Mesenchymal stem cell (in vitro differentiated cells and primary cell): ENCODE measurements at regions not wholly inside any gene's neighbourhood (a gene's known extent, or its start where the extent isn't known, plus 50 kb on each side); places are given as distances from the start of the nearest gene placed in this dataset.
"Not testable (repeated sequence)": the region's sequence is repeated elsewhere in the genome, so short reads cannot be mapped to it uniquely, and the experiment has no call there.

Experiments used
- DNase-seq: peaks from one replicate; pipeline ENCODE4 v3.0.0-alpha.2; 2013
- H2AFZ ChIP-seq: one replicate; pipeline ENCODE4 v1.6.1; 2013; ENCODE audit warnings: low read depth, mild to moderate bottlenecking, control low read depth, inconsistent platforms, low read length, moderate library complexity
- H2AK5ac ChIP-seq: 2 replicates; pipeline ENCODE4 v1.6.1; 2013; ENCODE audit warnings: low read length, moderate library complexity, mild to moderate bottlenecking, inconsistent platforms; ENCODE audit not compliant: severe bottlenecking
- H2BK120ac ChIP-seq: one replicate; pipeline ENCODE4 v1.6.1; 2013; ENCODE audit warnings: low read depth, mild to moderate bottlenecking, inconsistent platforms, low read length, moderate library complexity
- H2BK12ac ChIP-seq, 2 experiments: one replicate each; pipeline ENCODE4 v1.6.1; 2013; ENCODE audit warnings: inconsistent platforms in 2 of 2, low read length in 2 of 2, mild to moderate bottlenecking in 2 of 2, moderate library complexity in 2 of 2, control low read depth in 1 of 2
- H2BK15ac ChIP-seq: one replicate; pipeline ENCODE4 v1.6.1; 2013; ENCODE audit warnings: mild to moderate bottlenecking, low read depth, inconsistent platforms; ENCODE audit not compliant: poor library complexity, severe bottlenecking
- H2BK5ac ChIP-seq: 2 replicates; pipeline ENCODE4 v1.6.1; 2013; ENCODE audit warnings: low read depth, mild to moderate bottlenecking, low read length, control low read depth, inconsistent platforms; ENCODE audit not compliant: poor library complexity, severe bottlenecking
- H3K14ac ChIP-seq, 2 experiments: one replicate each; pipeline ENCODE4 v1.6.1; 2013; ENCODE audit warnings: inconsistent platforms in 2 of 2, low read length in 2 of 2, control low read depth in 1 of 2, mild to moderate bottlenecking in 1 of 2, moderate library complexity in 1 of 2
- H3K18ac ChIP-seq, 2 experiments: one replicate each; pipeline ENCODE4 v1.6.1; 2013; ENCODE audit warnings: inconsistent platforms in 2 of 2, low read length in 2 of 2, control low read depth in 1 of 2, low read depth in 1 of 2, mild to moderate bottlenecking in 1 of 2
- H3K23ac ChIP-seq, 2 experiments: one replicate each; pipeline ENCODE4 v1.6.1; 2013; ENCODE audit warnings: inconsistent platforms in 2 of 2, low read length in 2 of 2, mild to moderate bottlenecking in 2 of 2, moderate library complexity in 2 of 2, control low read depth in 1 of 2
- H3K27ac ChIP-seq: 2 replicates; pipeline ENCODE4 v1.5.1; 2013; ENCODE audit warnings: mild to moderate bottlenecking, moderate library complexity, low read length, control low read depth, inconsistent platforms; ENCODE audit not compliant: poor library complexity, severe bottlenecking
- H3K27me3 ChIP-seq, 2 experiments: 2 replicates each; pipeline versions ENCODE4 v1.6.1 to v1.7.0; 2013; ENCODE audit warnings: low read length in 2 of 2, mild to moderate bottlenecking in 2 of 2, moderate library complexity in 2 of 2, control low read depth in 1 of 2, inconsistent platforms in 1 of 2; ENCODE audit not compliant: control insufficient read depth in 1 of 2, insufficient read depth in 1 of 2
- H3K36me3 ChIP-seq, 2 experiments: 2 replicates each; pipeline versions ENCODE4 v1.6.1 to v1.7.0; 2013; ENCODE audit warnings: low read length in 2 of 2, control low read depth in 1 of 2, inconsistent platforms in 1 of 2, low read depth in 1 of 2, mild to moderate bottlenecking in 1 of 2; ENCODE audit not compliant: insufficient read depth in 2 of 2, control insufficient read depth in 1 of 2
- H3K4ac ChIP-seq, 2 experiments: one replicate each; pipeline ENCODE4 v1.6.1; 2013; ENCODE audit warnings: inconsistent platforms in 2 of 2, low read length in 2 of 2, mild to moderate bottlenecking in 2 of 2, moderate library complexity in 2 of 2, control low read depth in 1 of 2, low read depth in 1 of 2
- H3K4me1 ChIP-seq: 2 replicates; pipeline ENCODE4 v1.6.1; 2013; ENCODE audit warnings: low read depth, low read length, control low read depth; ENCODE audit not compliant: control insufficient read depth, insufficient read depth
- H3K4me2 ChIP-seq: 2 replicates; pipeline ENCODE4 v1.6.1; 2013; ENCODE audit warnings: low read length, mild to moderate bottlenecking, inconsistent platforms; ENCODE audit not compliant: poor library complexity, severe bottlenecking
- H3K4me3 ChIP-seq, 2 experiments: 2 replicates each; pipeline versions ENCODE4 v1.5.1 to v1.7.0; 2013; ENCODE audit warnings: low read length in 2 of 2, mild to moderate bottlenecking in 2 of 2, control low read depth in 1 of 2, low read depth in 1 of 2; ENCODE audit not compliant: insufficient read depth in 1 of 2
- H3K79me1 ChIP-seq: replicated peaks from 2 replicates; pipeline ENCODE4 v1.6.1; 2013; ENCODE audit warnings: mild to moderate bottlenecking, control low read depth, low read length, inconsistent platforms; ENCODE audit not compliant: poor library complexity, severe bottlenecking
- H3K9ac ChIP-seq: 2 replicates; pipeline ENCODE4 v1.7.0; 2013; ENCODE audit warnings: mild to moderate bottlenecking, low read length, moderate library complexity
- H3K9me3 ChIP-seq: 2 replicates; pipeline ENCODE4 v1.7.0; 2013; ENCODE audit warnings: mild to moderate bottlenecking, low read length; ENCODE audit not compliant: control insufficient read depth
- H4K8ac ChIP-seq: one replicate; pipeline ENCODE4 v1.6.1; 2013; ENCODE audit warnings: inconsistent platforms, mild to moderate bottlenecking, low read length, moderate library complexity
- H4K91ac ChIP-seq: one replicate; pipeline ENCODE4 v1.6.1; 2013; ENCODE audit warnings: mild to moderate bottlenecking, low read length, inconsistent platforms
- WGBS: methylation state at CpG from one replicate; pipeline ENCODE4 v1.1.7; 2013; ENCODE audit warnings: mixed read lengths; 5-methylcytosine and 5-hydroxymethylcytosine counted together

DNA sequence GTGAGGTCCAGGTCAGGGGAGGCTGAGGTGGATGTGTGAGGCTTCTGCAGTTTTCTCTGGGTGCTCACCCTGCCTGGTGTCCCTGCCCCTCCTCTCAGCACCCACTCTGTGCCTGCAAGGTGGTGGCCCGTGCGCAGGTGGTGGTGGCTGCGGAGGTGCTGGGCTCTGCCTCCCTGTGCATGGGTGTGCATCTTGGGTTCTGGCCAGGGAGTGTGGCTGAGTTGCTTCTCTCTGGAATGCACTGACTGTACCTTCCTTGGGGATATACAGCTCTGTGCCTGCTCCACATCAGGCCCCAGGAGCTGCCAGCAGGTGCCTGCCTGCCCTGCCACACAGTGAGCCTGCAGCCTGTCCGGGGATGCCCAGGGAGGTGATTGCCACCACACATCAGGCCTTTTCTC lies 360.4 kb downstream of the TMEM121 start:
- H3K27ac ChIP-seq, H3K23ac ChIP-seq, DNase-seq, H2AK5ac ChIP-seq, H3K4me1 ChIP-seq, H3K27me3 ChIP-seq, H3K9ac ChIP-seq, H4K8ac ChIP-seq, H3K9me3 ChIP-seq, H3K36me3 ChIP-seq, H2BK12ac ChIP-seq, H4K91ac ChIP-seq, H2AFZ ChIP-seq, H3K4me3 ChIP-seq, H2BK5ac ChIP-seq, H3K4me2 ChIP-seq, H2BK120ac ChIP-seq, H3K79me1 ChIP-seq, H3K18ac ChIP-seq, H3K4ac ChIP-seq, H2BK15ac ChIP-seq, H3K14ac ChIP-seq: not testable (repeated sequence)
- WGBS = 81% methylated on average over 4 of the region's 4 CpGs

DNA sequence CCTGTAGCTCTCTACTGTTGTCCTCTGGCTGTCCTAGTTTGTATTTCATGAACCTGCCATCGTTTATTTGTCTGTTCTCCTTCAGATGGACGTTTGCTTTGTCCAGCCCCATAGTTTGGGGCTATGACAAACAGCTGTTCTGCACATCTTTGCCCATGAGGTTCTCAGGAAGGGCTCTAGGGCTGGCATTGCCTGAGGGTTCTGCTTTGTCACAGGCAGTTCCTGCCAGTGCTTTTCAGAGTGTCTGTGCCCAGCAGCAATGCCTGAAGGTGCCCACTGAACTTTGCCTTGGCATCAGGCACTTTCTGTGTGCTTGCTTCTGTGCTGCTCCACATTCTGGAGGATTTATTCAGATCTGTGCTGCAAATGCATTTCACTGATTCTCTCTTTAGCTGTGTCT lies 361.3 kb downstream of the TMEM121 start:
- WGBS = 6% methylated on average over 2 of the region's 2 CpGs
- no peak overlapping the region for H2AFZ ChIP-seq
- no peaks in the 10 kb centered on the region for H3K79me1 ChIP-seq
- no peak overlapping the region for H2BK5ac ChIP-seq
- H3K4ac ChIP-seq = no peak overlapping the region
- H4K91ac ChIP-seq = no peak overlapping the region
- H2BK15ac ChIP-seq = no peak overlapping the region
- no peak overlapping the region for H3K4me3 ChIP-seq
- H2AK5ac ChIP-seq = no peak overlapping the region
- no peak overlapping the region for H3K23ac ChIP-seq
- no peak overlapping the region for H3K27ac ChIP-seq
- no peak overlapping the region for H3K4me2 ChIP-seq
- no peaks in the 10 kb centered on the region for H3K27me3 ChIP-seq
- no peaks in the 10 kb centered on the region for H3K9me3 ChIP-seq
- H2BK120ac ChIP-seq = no peak overlapping the region
- no peaks in the 10 kb centered on the region for H3K4me1 ChIP-seq
- H3K14ac ChIP-seq = no peak overlapping the region
- H2BK12ac ChIP-seq = no peak overlapping the region
- no peaks in the 10 kb centered on the region for H3K36me3 ChIP-seq
- no peak overlapping the region for H3K9ac ChIP-seq
- H3K18ac ChIP-seq = no peak overlapping the region
- no peak for DNase-seq
- H4K8ac ChIP-seq = no peak overlapping the region

DNA sequence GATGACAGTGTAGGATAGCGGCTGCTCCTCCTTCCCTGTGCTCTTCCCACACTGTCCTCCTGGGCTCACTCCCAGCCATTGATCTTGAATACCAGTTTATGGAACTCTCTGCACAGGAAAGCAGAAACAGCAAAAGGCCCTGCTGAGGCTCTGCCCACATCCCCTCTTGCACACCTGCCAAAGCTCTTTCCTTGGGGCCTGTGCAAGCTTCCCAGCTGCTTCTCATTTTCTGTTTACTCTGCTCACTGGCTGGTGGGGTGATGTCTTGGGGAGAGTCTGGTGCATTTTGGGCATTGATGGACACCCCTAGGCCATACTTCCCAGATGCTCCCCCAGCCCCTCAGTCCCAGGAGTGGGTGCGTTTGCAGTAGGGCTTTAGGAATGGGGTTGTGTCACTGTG lies 361.8 kb downstream of the TMEM121 start:
- no peaks in the 10 kb centered on the region for H3K9me3 ChIP-seq
- no peak overlapping the region for H4K8ac ChIP-seq
- H3K23ac ChIP-seq = no peak overlapping the region
- H2AK5ac ChIP-seq = no peak overlapping the region
- H3K9ac ChIP-seq = no peak overlapping the region
- no peaks in the 10 kb centered on the region for H3K36me3 ChIP-seq
- no peak overlapping the region for H2BK15ac ChIP-seq
- no peak overlapping the region for H2AFZ ChIP-seq
- H4K91ac ChIP-seq = no peak overlapping the region
- no peak overlapping the region for H3K4ac ChIP-seq
- no peak overlapping the region for H3K4me3 ChIP-seq
- WGBS = 84% methylated on average over 1 of the region's 2 CpGs
- H3K4me2 ChIP-seq = no peak overlapping the region
- no peak overlapping the region for H2BK12ac ChIP-seq
- no peaks in the 10 kb centered on the region for H3K79me1 ChIP-seq
- DNase-seq = no peak
- H3K27me3 ChIP-seq = no peaks in the 10 kb centered on the region
- no peak overlapping the region for H2BK120ac ChIP-seq
- H2BK5ac ChIP-seq = no peak overlapping the region
- H3K4me1 ChIP-seq = no peaks in the 10 kb centered on the region
- H3K14ac ChIP-seq = no peak overlapping the region
- no peak overlapping the region for H3K27ac ChIP-seq
- H3K18ac ChIP-seq = no peak overlapping the region

DNA sequence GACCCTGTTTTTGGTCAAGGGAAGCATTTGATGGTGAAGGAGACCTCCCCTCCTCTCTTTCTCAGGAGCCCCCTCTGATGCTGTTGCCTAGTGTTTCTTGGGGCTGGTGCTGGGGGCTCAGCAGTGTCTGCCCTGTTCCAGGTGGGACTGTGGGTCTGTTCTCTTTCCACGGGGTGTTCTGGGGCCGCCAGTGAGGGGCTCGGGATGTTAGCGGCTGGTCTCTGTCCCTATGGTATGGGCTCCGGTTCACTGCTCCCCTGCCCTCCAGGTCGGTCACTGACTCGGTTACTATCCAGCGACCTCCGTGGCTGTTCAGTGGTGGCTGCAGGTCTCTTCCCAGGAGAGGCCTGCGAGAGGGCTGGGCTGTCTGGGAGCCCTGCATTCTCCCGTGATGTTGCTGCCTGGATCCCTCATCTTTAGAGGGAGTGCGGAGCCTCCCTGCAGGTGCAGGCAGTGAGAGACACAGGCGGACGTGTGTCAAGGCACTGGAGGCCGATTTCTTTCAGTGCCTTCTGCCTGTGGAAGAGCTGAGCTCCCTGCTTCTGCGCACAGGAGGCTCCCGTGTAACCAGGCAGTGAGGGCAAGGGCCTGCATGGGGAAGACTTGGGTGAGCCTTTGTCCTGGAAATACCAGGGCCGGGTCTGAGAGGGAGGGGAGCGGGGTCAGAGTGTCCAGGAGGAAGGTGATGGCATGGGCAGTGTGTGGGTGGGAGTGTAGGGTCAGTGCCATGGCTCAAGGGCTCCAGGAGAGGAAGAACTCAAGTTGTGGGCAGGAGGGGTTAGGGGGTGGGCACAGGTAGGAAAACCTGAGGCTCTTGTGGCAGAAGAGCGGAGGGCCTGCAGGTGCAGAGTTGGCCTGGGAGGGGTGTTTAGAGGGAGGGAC lies 362.6 kb downstream of the TMEM121 start:
- Histone ChIP-seq H3K4ac (no peak overlapping the region), H3K9ac (no peak overlapping the region), H2BK15ac (no peak overlapping the region), H3K27me3 (no peaks in the 10 kb centered on the region), H2AFZ (no peak overlapping the region), H2BK12ac (no peak overlapping the region), H3K23ac (no peak overlapping the region), H4K91ac (no peak overlapping the region), H3K9me3 (no peaks in the 10 kb centered on the region), H3K4me1 (no peaks in the 10 kb centered on the region), H2BK120ac (no peak overlapping the region), H3K4me3 (no peak overlapping the region), H3K4me2 (no peak overlapping the region), H3K36me3 (no peaks in the 10 kb centered on the region), H4K8ac (no peak overlapping the region), H3K14ac (no peak overlapping the region), H3K27ac (no peak overlapping the region), H2AK5ac (no peak overlapping the region), H2BK5ac (no peak overlapping the region), H3K18ac (no peak overlapping the region), H3K79me1 (no peaks in the 10 kb centered on the region)
- 74% methylated on average over 20 of the region's 20 CpGs for WGBS
- no peak for DNase-seq
